ENCODE measurements at regions not wholly inside any gene's neighbourhood (a gene's known extent, or its start where the extent isn't known, plus 50 kb on each side); places are given as distances from the start of the nearest gene placed in this dataset.

DNA sequence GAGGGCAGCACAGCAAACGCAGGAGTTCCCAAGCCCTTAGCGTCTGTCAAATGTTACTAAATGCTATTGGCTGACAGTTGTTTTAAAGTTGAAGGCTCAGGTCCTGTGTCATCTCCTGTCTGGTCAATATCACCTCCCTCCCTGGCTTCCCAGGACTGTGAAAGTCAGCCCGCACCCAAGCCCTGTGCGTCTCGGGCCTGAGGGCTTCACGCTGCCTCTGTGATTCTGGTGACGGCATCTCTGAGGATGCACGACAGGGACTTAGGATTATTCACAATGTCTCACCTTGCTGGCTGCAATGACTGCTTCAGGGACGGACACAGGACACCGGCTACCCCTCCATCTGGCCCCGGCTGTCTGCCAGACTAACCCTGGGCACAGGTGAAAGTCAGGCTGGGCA lies 415.3 kb downstream of the CTTN start:
- Histone ChIP-seq H3K9me3 (ENCODE audit: control insufficient read depth, insufficient read depth, low read depth, low read length) (no peaks in the 10 kb centered on the region), H3K4me2 (ENCODE audit: extremely low read depth, insufficient read depth, low read length) (no peak overlapping the region), H3K9ac (ENCODE audit: insufficient read depth, low read length) (no peak overlapping the region), H4K20me1 (ENCODE audit: control insufficient read depth, extremely low read depth, insufficient read depth, low read length) (no peaks in the 10 kb centered on the region), H3K27ac (ENCODE audit: insufficient read depth, low read length) (no peak overlapping the region), H3K79me2 (ENCODE audit: control insufficient read depth, insufficient read depth, low read length) (no peaks in the 10 kb centered on the region), H2AFZ (ENCODE audit: low read length) (no peak overlapping the region), H3K4me1 (ENCODE audit: control insufficient read depth, extremely low read depth, insufficient read depth, low read length) (no peaks in the 10 kb centered on the region), H3K36me3 (ENCODE audit: control insufficient read depth, insufficient read depth, low read length) (no peaks in the 10 kb centered on the region), H3K27me3 (ENCODE audit: control insufficient read depth, insufficient read depth, low read length) (no peaks in the 10 kb centered on the region), H3K4me3 (replicated peaks in 1 of 4; ENCODE audit: control extremely low read depth in 1 of 4, insufficient read depth in 1 of 4, low read depth in 3 of 4, low read length in 4 of 4) (no peak overlapping the region)
- no peak for DNase-seq (ENCODE audit: low read depth in 2 of 2)
- no peak for TF ChIP-seq EZH2 (IDR thresholded peaks at IDR 0.05; ENCODE audit: low read length, missing control alignments)

DNA sequence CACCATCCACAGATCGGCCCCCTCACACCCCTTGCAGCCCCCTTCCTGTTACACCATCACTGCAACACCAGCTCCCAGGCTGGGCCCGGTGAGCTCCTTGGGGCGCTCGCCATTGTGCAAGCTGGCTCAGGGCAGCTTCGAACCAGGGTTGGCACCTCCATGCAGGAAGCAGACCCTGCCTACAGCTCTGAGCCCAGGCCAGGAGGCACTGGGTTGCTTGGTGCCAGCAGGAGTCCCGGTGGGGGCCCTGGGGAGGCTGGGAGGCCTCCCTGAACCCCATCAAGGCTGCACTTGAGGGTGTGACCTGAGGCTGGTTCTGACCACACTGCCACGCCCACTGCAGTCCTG lies 417.1 kb downstream of the CTTN start:
- H3K4me1 ChIP-seq (ENCODE audit: control insufficient read depth, extremely low read depth, insufficient read depth, low read length) = no peaks in the 10 kb centered on the region
- no peak overlapping the region for H3K27ac ChIP-seq (ENCODE audit: insufficient read depth, low read length)
- no peak for DNase-seq (ENCODE audit: low read depth in 2 of 2)
- H3K36me3 ChIP-seq (ENCODE audit: control insufficient read depth, insufficient read depth, low read length) = no peaks in the 10 kb centered on the region
- no peak overlapping the region for H2AFZ ChIP-seq (ENCODE audit: low read length)
- no peaks in the 10 kb centered on the region for H4K20me1 ChIP-seq (ENCODE audit: control insufficient read depth, extremely low read depth, insufficient read depth, low read length)
- no peaks in the 10 kb centered on the region for H3K79me2 ChIP-seq (ENCODE audit: control insufficient read depth, insufficient read depth, low read length)
- TF ChIP-seq EZH2 (IDR thresholded peaks at IDR 0.05; ENCODE audit: low read length, missing control alignments) = no peak
- TF ChIP-seq, protein P1, sequence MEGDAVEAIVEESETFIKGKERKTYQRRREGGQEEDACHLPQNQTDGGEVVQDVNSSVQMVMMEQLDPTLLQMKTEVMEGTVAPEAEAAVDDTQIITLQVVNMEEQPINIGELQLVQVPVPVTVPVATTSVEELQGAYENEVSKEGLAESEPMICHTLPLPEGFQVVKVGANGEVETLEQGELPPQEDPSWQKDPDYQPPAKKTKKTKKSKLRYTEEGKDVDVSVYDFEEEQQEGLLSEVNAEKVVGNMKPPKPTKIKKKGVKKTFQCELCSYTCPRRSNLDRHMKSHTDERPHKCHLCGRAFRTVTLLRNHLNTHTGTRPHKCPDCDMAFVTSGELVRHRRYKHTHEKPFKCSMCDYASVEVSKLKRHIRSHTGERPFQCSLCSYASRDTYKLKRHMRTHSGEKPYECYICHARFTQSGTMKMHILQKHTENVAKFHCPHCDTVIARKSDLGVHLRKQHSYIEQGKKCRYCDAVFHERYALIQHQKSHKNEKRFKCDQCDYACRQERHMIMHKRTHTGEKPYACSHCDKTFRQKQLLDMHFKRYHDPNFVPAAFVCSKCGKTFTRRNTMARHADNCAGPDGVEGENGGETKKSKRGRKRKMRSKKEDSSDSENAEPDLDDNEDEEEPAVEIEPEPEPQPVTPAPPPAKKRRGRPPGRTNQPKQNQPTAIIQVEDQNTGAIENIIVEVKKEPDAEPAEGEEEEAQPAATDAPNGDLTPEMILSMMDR (conservative IDR thresholded peaks at IDR 0.05 in 1 of 2, IDR thresholded peaks at IDR 0.05 in 1 of 2; ENCODE audit: low read depth in 1 of 2, low read length in 2 of 2) = no peak
- no peaks in the 10 kb centered on the region for H3K9me3 ChIP-seq (ENCODE audit: control insufficient read depth, insufficient read depth, low read depth, low read length)
- H3K27me3 ChIP-seq (ENCODE audit: control insufficient read depth, insufficient read depth, low read length) = no peaks in the 10 kb centered on the region
- no peak overlapping the region for H3K4me2 ChIP-seq (ENCODE audit: extremely low read depth, insufficient read depth, low read length)
- H3K9ac ChIP-seq (ENCODE audit: insufficient read depth, low read length) = no peak overlapping the region
- H3K4me3 ChIP-seq (replicated peaks in 1 of 4; ENCODE audit: control extremely low read depth in 1 of 4, insufficient read depth in 1 of 4, low read depth in 3 of 4, low read length in 4 of 4) = no peak overlapping the region

DNA sequence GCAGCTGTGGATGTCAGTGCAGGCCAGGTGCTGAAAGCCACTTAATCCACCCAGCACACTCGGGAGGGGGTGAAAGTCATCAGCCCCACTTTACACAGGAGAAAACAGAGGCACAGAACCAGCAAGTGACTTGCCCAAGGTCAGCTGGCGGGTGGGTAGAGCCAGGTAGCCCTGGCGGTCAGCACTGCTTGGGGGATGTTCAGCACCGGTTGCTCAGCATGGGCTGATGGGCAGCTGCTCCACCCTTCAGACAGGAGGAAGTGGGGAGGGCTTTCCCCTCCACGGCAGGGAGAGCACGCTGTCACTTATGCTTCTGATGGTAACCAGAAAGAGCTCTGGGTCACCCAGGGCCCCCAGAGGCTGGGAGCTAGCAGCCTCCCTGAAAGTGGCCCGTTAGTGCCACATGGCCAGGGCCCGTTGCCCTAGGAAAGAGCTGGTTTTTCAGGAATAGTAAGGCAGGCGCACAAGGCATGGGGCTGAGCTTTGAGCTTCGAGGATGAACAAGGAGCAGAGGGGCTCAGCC lies 417.9 kb downstream of the CTTN start:
- Histone ChIP-seq H3K27me3 (ENCODE audit: control insufficient read depth, insufficient read depth, low read length) (no peaks in the 10 kb centered on the region), H3K36me3 (ENCODE audit: control insufficient read depth, insufficient read depth, low read length) (no peaks in the 10 kb centered on the region), H3K9ac (ENCODE audit: insufficient read depth, low read length) (no peak overlapping the region), H3K4me3 (replicated peaks in 1 of 4; ENCODE audit: control extremely low read depth in 1 of 4, insufficient read depth in 1 of 4, low read depth in 3 of 4, low read length in 4 of 4) (no peak overlapping the region), H4K20me1 (ENCODE audit: control insufficient read depth, extremely low read depth, insufficient read depth, low read length) (no peaks in the 10 kb centered on the region), H3K79me2 (ENCODE audit: control insufficient read depth, insufficient read depth, low read length) (no peaks in the 10 kb centered on the region), H3K4me2 (ENCODE audit: extremely low read depth, insufficient read depth, low read length) (no peak overlapping the region), H3K4me1 (ENCODE audit: control insufficient read depth, extremely low read depth, insufficient read depth, low read length) (no peaks in the 10 kb centered on the region), H3K27ac (ENCODE audit: insufficient read depth, low read length) (no peak overlapping the region), H2AFZ (ENCODE audit: low read length) (no peak overlapping the region), H3K9me3 (ENCODE audit: control insufficient read depth, insufficient read depth, low read depth, low read length) (no peaks in the 10 kb centered on the region)
- no peak for TF ChIP-seq EZH2 (IDR thresholded peaks at IDR 0.05; ENCODE audit: low read length, missing control alignments)
- TF ChIP-seq, protein P1 (conservative IDR thresholded peaks at IDR 0.05 in 1 of 2, IDR thresholded peaks at IDR 0.05 in 1 of 2; ENCODE audit: low read depth in 1 of 2, low read length in 2 of 2) = no peak
- no peak for DNase-seq (ENCODE audit: low read depth in 2 of 2)
